ENCODE measurements at regions not wholly inside any gene's neighbourhood (a gene's known extent, or its start where the extent isn't known, plus 50 kb on each side); places are given as distances from the start of the nearest gene placed in this dataset.

- POLR2A ChIA-PET, result no interaction called here
- Mint-ChIP-seq H3K36me3 (ENCODE audit: low read depth) (no peaks in the 10 kb centered on the region), H3K4me1 (no peaks in the 10 kb centered on the region)
These were observed 187.1 kb upstream of the NFIA start for GRCh38 chr1:60895252-60895651.

DNA sequence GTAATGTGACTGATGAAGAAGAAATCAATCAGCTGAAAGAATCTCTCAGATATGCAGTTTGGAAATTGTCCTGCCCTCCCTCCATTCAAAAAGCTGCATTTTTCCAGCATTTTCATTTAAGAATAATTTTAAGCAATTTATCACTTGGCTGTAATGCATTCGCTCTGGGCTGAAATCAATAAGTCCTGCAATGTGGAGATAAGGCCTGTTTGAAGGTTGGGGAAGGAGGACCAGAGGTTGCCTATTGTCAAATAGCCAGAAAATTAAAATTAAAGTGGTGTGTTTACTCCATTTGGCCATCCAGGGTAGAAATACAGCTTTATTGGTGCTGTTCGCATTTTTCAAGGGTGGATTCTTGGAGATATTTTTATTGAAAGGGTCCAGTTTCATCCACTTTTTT lies 187.6 kb upstream of the NFIA start:
- Mint-ChIP-seq H3K4me3 (no peak overlapping the region), H3K27ac (no peak overlapping the region), H3K4me1 (no peaks in the 10 kb centered on the region), H3K9me3 (no peaks in the 10 kb centered on the region), H3K27me3 (peaks cover 8% of the 10 kb centered on the region), H3K36me3 (ENCODE audit: low read depth) (no peaks in the 10 kb centered on the region)
- POLR2A ChIA-PET, result no interaction called here
- no peak for DNase-seq
- CTCF ChIA-PET, result no interaction called here

More at GRCh38 chr1:60895252-60895651, 187.1 kb upstream of the NFIA start:
- Mint-ChIP-seq H3K27ac (no peak overlapping the region), H3K27me3 (peaks cover 8% of the 10 kb centered on the region), H3K9me3 (no peaks in the 10 kb centered on the region), H3K4me3 (no peak overlapping the region)
- CTCF ChIA-PET, result no interaction called here
- no peak for DNase-seq

- Mint-ChIP-seq H3K36me3 (ENCODE audit: low read depth) (no peaks in the 10 kb centered on the region), H3K27ac (no peak overlapping the region), H3K27me3 (peaks cover 8% of the 10 kb centered on the region), H3K9me3 (no peaks in the 10 kb centered on the region), H3K4me1 (no peaks in the 10 kb centered on the region), H3K4me3 (no peak overlapping the region)
- ChIA-PET CTCF (no interaction called here), POLR2A (no interaction called here)
- no peak for DNase-seq
These were observed 188.2 kb upstream of the NFIA start for GRCh38 chr1:60894130-60894529.

GRCh38 chr1:60893136-60893930 lies 189.0 kb upstream of the NFIA start:
- ChIA-PET CTCF (no interaction called here), POLR2A (interaction anchor here (0.6 kb wide), 1 partner anchor 66 kb away, joined by 5 read pairs; no protein-coding TSS in a partner anchor)
- Mint-ChIP-seq H3K27me3 (peaks cover 6% of the 10 kb centered on the region), H3K27ac (no peak overlapping the region), H3K36me3 (ENCODE audit: low read depth) (no peaks in the 10 kb centered on the region), H3K4me1 (no peaks in the 10 kb centered on the region), H3K9me3 (no peaks in the 10 kb centered on the region), H3K4me3 (no peak overlapping the region)
- DNase-seq, result no peak

DNA sequence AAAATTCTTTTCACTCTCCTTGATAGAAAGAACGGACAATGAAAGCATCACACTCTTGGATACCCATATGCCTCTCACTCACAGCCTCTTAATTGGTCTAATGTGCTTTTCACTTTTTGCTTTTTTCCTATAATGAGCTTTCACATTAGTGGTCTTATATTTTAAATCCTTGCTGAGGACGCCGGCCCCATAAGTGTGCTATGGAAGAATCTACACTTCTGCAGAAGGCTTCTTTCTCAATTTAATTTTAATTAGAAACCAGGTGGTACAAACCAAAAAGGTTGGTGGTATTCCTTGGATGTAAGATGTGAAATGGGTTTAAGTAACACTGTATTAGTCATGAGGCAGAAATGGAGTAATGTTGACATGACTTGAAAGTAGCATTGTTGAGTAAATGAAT lies 190.6 kb upstream of the NFIA start:
- ChIA-PET POLR2A (no interaction called here), CTCF (no interaction called here)
- Mint-ChIP-seq H3K27ac (no peak overlapping the region), H3K4me3 (no peak overlapping the region), H3K4me1 (no peaks in the 10 kb centered on the region), H3K27me3 (peaks cover 3% of the 10 kb centered on the region), H3K9me3 (no peaks in the 10 kb centered on the region), H3K36me3 (ENCODE audit: low read depth) (no peaks in the 10 kb centered on the region)
- no peak for DNase-seq

GRCh38 chr1:60891281-60891680 lies 191.1 kb upstream of the NFIA start:
- H3K4me3 Mint-ChIP-seq, result no peak overlapping the region
- ChIA-PET POLR2A (no interaction called here), CTCF (no interaction called here)
- peaks cover 3% of the 10 kb centered on the region for H3K27me3 Mint-ChIP-seq
- H3K27ac Mint-ChIP-seq, result no peak overlapping the region
- DNase-seq, result no peak
- H3K36me3 Mint-ChIP-seq (ENCODE audit: low read depth), result no peaks in the 10 kb centered on the region
- no peaks in the 10 kb centered on the region for H3K4me1 Mint-ChIP-seq
- H3K9me3 Mint-ChIP-seq, result no peaks in the 10 kb centered on the region

DNA sequence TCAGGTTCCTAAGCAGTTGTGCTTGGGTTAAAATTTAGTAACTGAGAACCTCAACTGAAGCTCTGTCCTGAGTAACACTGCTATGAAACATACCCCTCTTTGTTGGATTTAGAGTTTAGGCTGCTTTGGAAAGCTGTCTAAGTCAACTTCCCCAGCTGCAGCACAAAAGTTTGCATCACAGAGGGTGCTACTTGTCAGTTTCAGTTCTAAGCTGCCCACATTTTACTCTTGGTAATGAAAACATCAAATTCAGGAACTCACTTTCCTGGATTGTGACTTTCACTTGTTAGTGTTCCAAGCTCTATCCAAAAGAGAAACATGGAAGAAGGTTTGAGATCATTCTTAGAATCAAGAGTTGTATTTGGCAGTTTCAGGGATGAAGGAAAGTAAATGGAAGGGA lies 191.7 kb upstream of the NFIA start:
- ChIA-PET POLR2A (no interaction called here), CTCF (no interaction called here)
- no peak for DNase-seq
- H3K9me3 Mint-ChIP-seq, result no peaks in the 10 kb centered on the region
- H3K27me3 Mint-ChIP-seq, result peaks cover 3% of the 10 kb centered on the region
- H3K4me3 Mint-ChIP-seq, result no peak overlapping the region
- no peaks in the 10 kb centered on the region for H3K36me3 Mint-ChIP-seq (ENCODE audit: low read depth)
- no peaks in the 10 kb centered on the region for H3K4me1 Mint-ChIP-seq
- no peak overlapping the region for H3K27ac Mint-ChIP-seq

DNA sequence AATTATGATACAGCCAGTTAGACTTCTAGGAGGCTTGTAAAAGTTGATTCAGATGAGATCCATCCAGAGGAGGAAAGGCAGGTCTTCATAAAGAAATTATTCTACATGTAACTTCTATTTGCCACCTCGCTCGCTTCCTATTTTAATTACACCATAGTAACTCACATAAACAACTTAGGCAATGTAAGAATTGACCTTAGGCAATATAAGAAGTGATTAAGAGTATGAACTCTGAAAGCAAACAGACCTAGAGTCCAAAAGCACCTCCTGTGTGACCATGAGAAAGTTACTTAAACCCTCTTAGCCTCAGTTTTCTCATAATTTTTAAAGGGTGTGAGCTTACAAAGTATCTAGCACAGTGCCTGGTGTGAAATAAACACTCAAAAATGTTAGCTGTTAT lies 192.7 kb upstream of the NFIA start:
- CTCF ChIA-PET, result no interaction called here
- POLR2A ChIA-PET, result no interaction called here
- Mint-ChIP-seq H3K4me1 (no peaks in the 10 kb centered on the region), H3K27ac (no peak overlapping the region), H3K27me3 (peaks cover 3% of the 10 kb centered on the region), H3K36me3 (ENCODE audit: low read depth) (no peaks in the 10 kb centered on the region), H3K4me3 (no peak overlapping the region), H3K9me3 (no peaks in the 10 kb centered on the region)
- no peak for DNase-seq

GRCh38 chr1:60888126-60888525 lies 194.2 kb upstream of the NFIA start:
- CTCF ChIA-PET, result interaction anchor here (0.9 kb wide), 1 partner anchor 12 kb away, joined by 3 read pairs; no protein-coding TSS in a partner anchor
- H3K4me1 Mint-ChIP-seq, result no peaks in the 10 kb centered on the region
- POLR2A ChIA-PET, result no interaction called here

DNA sequence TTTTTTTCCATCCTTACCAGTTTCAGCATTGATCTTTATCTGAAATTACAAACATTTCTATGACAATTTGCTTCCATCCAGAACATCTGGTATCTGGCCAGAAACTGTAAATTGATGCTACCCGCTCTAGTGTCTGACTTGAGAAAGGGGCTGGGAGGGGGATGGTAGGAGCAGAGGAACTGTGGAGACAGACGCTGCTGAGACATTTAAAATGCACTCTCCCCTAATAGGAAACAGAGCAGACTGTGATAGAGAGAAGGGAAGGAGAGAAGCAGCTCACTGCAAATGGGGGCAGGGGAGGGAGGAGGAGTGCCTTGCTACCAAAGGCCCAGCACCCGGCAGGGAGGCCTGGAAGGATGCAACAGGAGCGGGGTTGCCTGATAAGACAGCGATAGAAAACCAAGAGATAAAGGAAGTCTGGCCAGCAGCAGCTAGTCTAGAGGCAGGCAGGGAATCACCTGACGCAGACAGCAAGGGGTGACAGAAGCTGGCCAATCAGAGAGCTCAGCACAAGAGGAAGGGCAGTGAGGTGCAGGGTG lies 195.5 kb upstream of the NFIA start:
- peaks cover 13% of the 10 kb centered on the region for H3K27me3 Mint-ChIP-seq
- no peak for DNase-seq
- H3K27ac Mint-ChIP-seq, result no peak overlapping the region
- no peaks in the 10 kb centered on the region for H3K9me3 Mint-ChIP-seq
- H3K36me3 Mint-ChIP-seq (ENCODE audit: low read depth), result no peaks in the 10 kb centered on the region
- no peaks in the 10 kb centered on the region for H3K4me1 Mint-ChIP-seq
- POLR2A ChIA-PET, result no interaction called here
- CTCF ChIA-PET, result interaction anchor here (1.2 kb wide), 1 partner anchor 12 kb away, joined by 3 read pairs; no protein-coding TSS in a partner anchor
- no peak overlapping the region for H3K4me3 Mint-ChIP-seq

More at GRCh38 chr1:60888126-60888525, 194.2 kb upstream of the NFIA start:
- Mint-ChIP-seq H3K9me3 (no peaks in the 10 kb centered on the region), H3K27ac (no peak overlapping the region), H3K27me3 (peaks cover 9% of the 10 kb centered on the region), H3K4me3 (no peak overlapping the region), H3K36me3 (ENCODE audit: low read depth) (no peaks in the 10 kb centered on the region)
- DNase-seq, result no peak

DNA sequence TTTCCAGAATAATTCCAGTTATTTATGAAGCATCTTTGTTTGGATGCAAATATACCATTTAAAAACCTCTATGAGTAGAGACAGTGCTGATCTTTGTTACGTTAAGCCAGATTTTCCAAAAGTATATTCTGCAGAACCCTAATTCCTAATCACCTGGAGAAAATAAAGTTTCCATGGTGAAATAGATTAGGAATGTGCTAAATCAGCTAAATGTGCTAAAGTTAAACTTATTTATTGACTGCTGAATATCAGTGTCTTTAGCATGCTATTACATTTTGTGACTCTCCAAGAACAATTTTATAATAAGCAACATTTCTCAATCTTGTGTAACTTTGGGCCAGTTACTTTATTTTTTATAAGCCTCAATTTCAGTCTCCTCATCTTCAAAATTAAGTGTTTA lies 196.3 kb upstream of the NFIA start:
- ChIA-PET CTCF (no interaction called here), POLR2A (no interaction called here)
- Mint-ChIP-seq H3K27me3 (peaks cover 13% of the 10 kb centered on the region), H3K4me3 (no peak overlapping the region), H3K36me3 (ENCODE audit: low read depth) (no peaks in the 10 kb centered on the region), H3K4me1 (no peaks in the 10 kb centered on the region), H3K27ac (no peak overlapping the region), H3K9me3 (no peaks in the 10 kb centered on the region)
- no peak for DNase-seq

DNA sequence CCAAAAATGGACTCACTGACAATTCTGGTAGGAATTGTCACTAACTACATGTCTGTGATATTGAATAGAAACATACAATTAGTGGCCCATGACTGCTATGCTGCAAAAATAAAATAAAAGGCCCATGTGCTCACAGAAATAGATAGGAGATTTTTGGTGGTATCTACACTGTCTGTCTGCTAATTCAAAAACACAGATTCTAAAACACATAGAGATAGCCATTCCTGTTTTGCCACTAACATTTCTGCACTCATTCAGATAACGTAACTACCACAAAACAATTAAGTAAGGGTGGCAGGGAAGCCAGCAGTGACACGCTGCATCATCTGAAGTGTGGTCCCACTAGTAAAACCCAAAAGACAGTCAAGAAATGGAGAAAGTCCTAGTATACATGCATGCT lies 202.2 kb upstream of the NFIA start:
- no peak overlapping the region for H3K4me3 Mint-ChIP-seq
- POLR2A ChIA-PET, result no interaction called here
- peaks cover 13% of the 10 kb centered on the region for H3K27me3 Mint-ChIP-seq
- DNase-seq, result no peak
- H3K27ac Mint-ChIP-seq, result no peak overlapping the region
- H3K4me1 Mint-ChIP-seq, result no peaks in the 10 kb centered on the region
- H3K36me3 Mint-ChIP-seq (ENCODE audit: low read depth), result no peaks in the 10 kb centered on the region
- no peaks in the 10 kb centered on the region for H3K9me3 Mint-ChIP-seq
- CTCF ChIA-PET, result no interaction called here

DNA sequence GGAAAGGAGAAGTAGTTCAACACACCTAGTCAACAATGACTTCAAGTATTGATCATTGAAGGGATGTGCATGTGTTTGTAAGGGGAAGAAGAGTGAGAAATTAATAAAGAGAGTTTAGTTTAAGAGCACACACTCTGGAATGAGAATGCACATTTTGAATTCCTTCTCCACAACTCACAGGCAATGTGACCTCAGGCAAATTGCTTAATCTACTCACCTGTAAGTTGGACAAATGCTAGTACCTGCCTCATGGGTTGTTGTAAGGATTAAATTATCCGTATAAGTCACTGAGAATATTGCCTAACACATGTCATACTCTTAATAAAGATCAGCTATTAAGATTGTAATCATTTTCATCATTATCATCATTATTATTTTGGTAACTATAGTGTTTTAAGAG lies 204.0 kb upstream of the NFIA start:
- no peak for DNase-seq
- Mint-ChIP-seq H3K27me3 (peaks cover 7% of the 10 kb centered on the region), H3K36me3 (ENCODE audit: low read depth) (no peaks in the 10 kb centered on the region), H3K4me3 (no peak overlapping the region), H3K27ac (no peak overlapping the region), H3K9me3 (no peaks in the 10 kb centered on the region), H3K4me1 (no peaks in the 10 kb centered on the region)
- CTCF ChIA-PET, result no interaction called here
- POLR2A ChIA-PET, result no interaction called here

DNA sequence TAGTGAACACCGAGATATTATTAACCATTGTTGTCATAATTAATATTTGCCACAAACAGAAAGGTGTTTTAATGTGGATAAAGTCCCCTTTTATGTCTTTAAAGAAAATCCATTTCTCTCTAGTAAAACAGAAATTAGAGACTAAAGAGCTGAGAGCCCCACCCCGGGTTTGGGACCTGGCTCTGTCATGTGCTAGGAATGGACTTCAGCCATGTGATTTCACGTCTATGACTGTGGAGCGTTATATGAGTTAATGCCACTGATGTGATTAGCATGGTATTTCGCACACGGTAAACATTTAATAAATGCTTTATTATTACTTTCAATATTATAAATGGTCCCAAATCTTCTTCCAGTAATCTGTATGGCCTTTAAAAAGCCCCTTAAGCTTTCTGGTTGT lies 205.0 kb upstream of the NFIA start:
- CTCF ChIA-PET, result interaction anchor here (0.8 kb wide), 1 partner anchor 42 kb away, joined by 3 read pairs; no protein-coding TSS in a partner anchor
- H3K27ac Mint-ChIP-seq, result no peak overlapping the region
- H3K36me3 Mint-ChIP-seq (ENCODE audit: low read depth), result no peaks in the 10 kb centered on the region
- no peak for DNase-seq
- H3K9me3 Mint-ChIP-seq, result no peaks in the 10 kb centered on the region
- peaks cover 3% of the 10 kb centered on the region for H3K27me3 Mint-ChIP-seq
- POLR2A ChIA-PET, result no interaction called here
- H3K4me1 Mint-ChIP-seq, result no peaks in the 10 kb centered on the region
- H3K4me3 Mint-ChIP-seq, result no peak overlapping the region

Measured in activated CD4-positive, alpha-beta T cell treated with anti-CD3 and anti-CD28 coated beads, Interleukin-2, amount 10 ng/mL, durations not matched to agents 7 days and 5 days (primary cell).